Smooth muscle cell (in vitro differentiated cells): ENCODE measurements at regions not wholly inside any gene's neighbourhood (a gene's known extent, or its start where the extent isn't known, plus 50 kb on each side); places are given as distances from the start of the nearest gene placed in this dataset.

ENCODE experiments used
- DNase-seq: peaks from one replicate; lab custom pipeline; 2025; ENCODE audit not compliant: unreplicated experiment; lab: John Stamatoyannopoulos, UW
- H2AFZ ChIP-seq: fragments of 200-600 bp; sonication (generic); 2 replicates; pipeline ENCODE4 v1.6.0; 2016; ENCODE audit warnings: antibody characterized with exemption, low read depth, mild to moderate bottlenecking
- H3F3A ChIP-seq: fragments of 200-600 bp; sonication (generic); 2 replicates; pipeline ENCODE4 v1.6.0; 2017; ENCODE audit warnings: antibody characterized with exemption, low read depth
- H3K27ac ChIP-seq: fragments of 200-600 bp; sonication (generic); 2 replicates; pipeline ENCODE4 v1.5.1; 2016; ENCODE audit warnings: low read depth, mild to moderate bottlenecking
- H3K27me3 ChIP-seq: fragments of 200-600 bp; sonication (generic); 2 replicates; pipeline ENCODE4 v1.6.1; 2016; ENCODE audit warnings: low read depth, mild to moderate bottlenecking
- H3K36me3 ChIP-seq: fragments of 200-600 bp; sonication (generic); 2 replicates; pipeline ENCODE4 v1.5.1; 2016; ENCODE audit warnings: low read depth
- H3K4me1 ChIP-seq: fragments of 200-600 bp; sonication (generic); 2 replicates; pipeline ENCODE4 v1.5.1; 2016; ENCODE audit warnings: low read depth
- H3K4me2 ChIP-seq: fragments of 200-600 bp; sonication (generic); 2 replicates; pipeline ENCODE4 v1.6.0; 2016; ENCODE audit warnings: mild to moderate bottlenecking
- H3K4me3 ChIP-seq: fragments of 200-600 bp; sonication (generic); 2 replicates; pipeline ENCODE4 v1.5.1; 2016; ENCODE audit warnings: mild to moderate bottlenecking
- H3K79me2 ChIP-seq: fragments of 200-600 bp; sonication (generic); 2 replicates; pipeline ENCODE4 v1.6.0; 2016; ENCODE audit warnings: low read depth, mild to moderate bottlenecking
- H3K9ac ChIP-seq: fragments of 200-600 bp; sonication (generic); 2 replicates; pipeline ENCODE4 v1.6.0; 2016; ENCODE audit warnings: low read depth
- H3K9me3 ChIP-seq: fragments of 200-600 bp; sonication (generic); replicated peaks from 2 replicates; pipeline ENCODE4 v1.5.1; 2016; ENCODE audit warnings: low read depth
- H4K20me1 ChIP-seq: fragments of 200-600 bp; sonication (generic); 2 replicates; pipeline ENCODE4 v1.6.0; 2016; ENCODE audit warnings: low read depth
- WGBS: methylation state at CpG from one replicate; pipeline ENCODE4 v1.1.7; 2016; ENCODE audit warnings: low lambda C conversion rate; 5-methylcytosine and 5-hydroxymethylcytosine counted together
- TF ChIP-seq, protein P1 (sequence below): fragments of 200-600 bp; sonication (generic); IDR thresholded peaks from 2 replicates; pipeline ENCODE4 v1.5.1; 2017; ENCODE audit warnings: borderline replicate concordance, mild to moderate bottlenecking, antibody characterized with exemption; ENCODE audit not compliant: insufficient read depth, poor library complexity, severe bottlenecking

GRCh38 chr1:96207936-96208335 lies 513.6 kb upstream of the PTBP2 start:
- H3K79me2 ChIP-seq: no peaks in the 10 kb centered on the region
- 93% methylated on average over 2 of the region's 2 CpGs for WGBS
- H3K27ac ChIP-seq: no peak overlapping the region
- H3K4me1 ChIP-seq: peaks cover 9% of the 10 kb centered on the region
- H2AFZ ChIP-seq: no peak overlapping the region
- H3K4me2 ChIP-seq: no peak overlapping the region
- no peaks in the 10 kb centered on the region for H3K36me3 ChIP-seq
- DNase-seq: no peak
- no peaks in the 10 kb centered on the region for H3F3A ChIP-seq
- no peaks in the 10 kb centered on the region for H4K20me1 ChIP-seq
- H3K9me3 ChIP-seq: no peaks in the 10 kb centered on the region
- TF ChIP-seq, protein P1, sequence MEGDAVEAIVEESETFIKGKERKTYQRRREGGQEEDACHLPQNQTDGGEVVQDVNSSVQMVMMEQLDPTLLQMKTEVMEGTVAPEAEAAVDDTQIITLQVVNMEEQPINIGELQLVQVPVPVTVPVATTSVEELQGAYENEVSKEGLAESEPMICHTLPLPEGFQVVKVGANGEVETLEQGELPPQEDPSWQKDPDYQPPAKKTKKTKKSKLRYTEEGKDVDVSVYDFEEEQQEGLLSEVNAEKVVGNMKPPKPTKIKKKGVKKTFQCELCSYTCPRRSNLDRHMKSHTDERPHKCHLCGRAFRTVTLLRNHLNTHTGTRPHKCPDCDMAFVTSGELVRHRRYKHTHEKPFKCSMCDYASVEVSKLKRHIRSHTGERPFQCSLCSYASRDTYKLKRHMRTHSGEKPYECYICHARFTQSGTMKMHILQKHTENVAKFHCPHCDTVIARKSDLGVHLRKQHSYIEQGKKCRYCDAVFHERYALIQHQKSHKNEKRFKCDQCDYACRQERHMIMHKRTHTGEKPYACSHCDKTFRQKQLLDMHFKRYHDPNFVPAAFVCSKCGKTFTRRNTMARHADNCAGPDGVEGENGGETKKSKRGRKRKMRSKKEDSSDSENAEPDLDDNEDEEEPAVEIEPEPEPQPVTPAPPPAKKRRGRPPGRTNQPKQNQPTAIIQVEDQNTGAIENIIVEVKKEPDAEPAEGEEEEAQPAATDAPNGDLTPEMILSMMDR: no peak
- H3K9ac ChIP-seq: no peak overlapping the region
- no peaks in the 10 kb centered on the region for H3K27me3 ChIP-seq
- no peak overlapping the region for H3K4me3 ChIP-seq

DNA sequence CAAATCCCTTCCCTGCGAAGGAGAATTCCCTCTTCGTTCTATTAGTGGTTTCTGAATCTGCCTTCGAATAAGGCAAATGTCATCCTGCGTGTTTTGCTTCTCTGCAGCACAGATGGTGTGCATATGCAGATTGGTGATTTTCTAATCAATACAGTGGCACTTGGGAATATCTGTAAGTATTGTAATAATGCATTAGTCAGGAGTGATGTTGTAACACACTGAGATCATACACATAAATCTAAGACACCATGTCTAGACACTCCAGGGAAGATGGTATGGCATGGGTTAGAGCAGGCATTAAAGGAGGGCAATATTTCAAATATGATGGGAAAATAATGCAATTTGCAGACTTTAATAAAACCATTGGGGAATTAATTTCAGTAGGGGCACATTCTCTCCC lies 513.2 kb upstream of the PTBP2 start:
- Histone ChIP-seq H3K9ac (no peak overlapping the region), H3K4me2 (no peak overlapping the region), H3K4me1 (peaks cover 9% of the 10 kb centered on the region), H3K27ac (no peak overlapping the region), H3K79me2 (no peaks in the 10 kb centered on the region), H3F3A (no peaks in the 10 kb centered on the region), H3K27me3 (no peaks in the 10 kb centered on the region), H3K4me3 (no peak overlapping the region), H4K20me1 (no peaks in the 10 kb centered on the region), H2AFZ (no peak overlapping the region), H3K36me3 (no peaks in the 10 kb centered on the region), H3K9me3 (no peaks in the 10 kb centered on the region)
- WGBS: 94% methylated on average over 4 of the region's 4 CpGs
- TF ChIP-seq, protein P1: no peak
- no peak for DNase-seq

- Histone ChIP-seq H3K9ac (no peak overlapping the region), H3K27ac (no peak overlapping the region), H3K79me2 (no peaks in the 10 kb centered on the region), H3K4me3 (no peak overlapping the region), H3K36me3 (no peaks in the 10 kb centered on the region), H3F3A (no peaks in the 10 kb centered on the region), H4K20me1 (no peaks in the 10 kb centered on the region), H3K27me3 (no peaks in the 10 kb centered on the region), H3K9me3 (no peaks in the 10 kb centered on the region), H3K4me2 (no peak overlapping the region), H3K4me1 (peaks cover 9% of the 10 kb centered on the region), H2AFZ (no peak overlapping the region)
- TF ChIP-seq, protein P1: no peak
- no peak for DNase-seq
- 90% methylated on average over 4 of the region's 4 CpGs for WGBS
Observed at GRCh38 chr1:96210054-96210453, 511.5 kb upstream of the PTBP2 start.

DNA sequence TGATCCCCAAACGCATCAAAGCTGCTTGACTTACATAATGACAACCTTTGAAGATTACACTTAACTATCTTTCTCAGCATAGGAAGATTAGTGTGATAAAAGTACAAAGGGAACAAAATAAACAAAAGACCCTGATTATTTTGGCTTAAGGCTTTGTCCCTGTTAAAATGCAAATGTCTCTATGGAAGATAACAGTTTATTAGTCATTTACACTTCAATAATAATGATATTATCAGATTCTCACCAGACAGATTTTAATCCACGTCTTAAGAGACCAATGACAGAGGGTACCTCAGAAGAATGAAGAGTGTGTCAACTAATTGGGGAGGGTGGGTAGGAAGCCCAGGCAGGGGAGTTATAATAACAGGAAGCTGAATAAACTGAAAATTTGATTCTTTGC lies 510.4 kb upstream of the PTBP2 start:
- Histone ChIP-seq H4K20me1 (no peaks in the 10 kb centered on the region), H3K27me3 (no peaks in the 10 kb centered on the region), H3K4me3 (no peak overlapping the region), H3K27ac (no peak overlapping the region), H3K4me1 (peaks cover 9% of the 10 kb centered on the region), H3K36me3 (no peaks in the 10 kb centered on the region), H2AFZ (no peak overlapping the region), H3K4me2 (no peak overlapping the region), H3K9me3 (no peaks in the 10 kb centered on the region), H3K79me2 (no peaks in the 10 kb centered on the region), H3F3A (no peaks in the 10 kb centered on the region), H3K9ac (no peak overlapping the region)
- no peak for DNase-seq
- WGBS: 38% methylated on average over 2 of the region's 2 CpGs
- TF ChIP-seq, protein P1: no peak
